HG03460 (cell line): ENCODE measurements at regions not wholly inside any gene's neighbourhood (a gene's known extent, or its start where the extent isn't known, plus 50 kb on each side); places are given as distances from the start of the nearest gene placed in this dataset.
A peak's percentile ranks its signal among the peaks of the same experiment; 100 is the strongest.
"Not testable (repeated sequence)": the region's sequence is repeated elsewhere in the genome, so short reads cannot be mapped to it uniquely, and the experiment has no call there.

Source experiments
- ATAC-seq: cut with Tn5 transposase; IDR thresholded peaks from one replicate; pipeline ENCODE4 v1.9.1; 2021; ENCODE audit not compliant: unreplicated experiment

DNA sequence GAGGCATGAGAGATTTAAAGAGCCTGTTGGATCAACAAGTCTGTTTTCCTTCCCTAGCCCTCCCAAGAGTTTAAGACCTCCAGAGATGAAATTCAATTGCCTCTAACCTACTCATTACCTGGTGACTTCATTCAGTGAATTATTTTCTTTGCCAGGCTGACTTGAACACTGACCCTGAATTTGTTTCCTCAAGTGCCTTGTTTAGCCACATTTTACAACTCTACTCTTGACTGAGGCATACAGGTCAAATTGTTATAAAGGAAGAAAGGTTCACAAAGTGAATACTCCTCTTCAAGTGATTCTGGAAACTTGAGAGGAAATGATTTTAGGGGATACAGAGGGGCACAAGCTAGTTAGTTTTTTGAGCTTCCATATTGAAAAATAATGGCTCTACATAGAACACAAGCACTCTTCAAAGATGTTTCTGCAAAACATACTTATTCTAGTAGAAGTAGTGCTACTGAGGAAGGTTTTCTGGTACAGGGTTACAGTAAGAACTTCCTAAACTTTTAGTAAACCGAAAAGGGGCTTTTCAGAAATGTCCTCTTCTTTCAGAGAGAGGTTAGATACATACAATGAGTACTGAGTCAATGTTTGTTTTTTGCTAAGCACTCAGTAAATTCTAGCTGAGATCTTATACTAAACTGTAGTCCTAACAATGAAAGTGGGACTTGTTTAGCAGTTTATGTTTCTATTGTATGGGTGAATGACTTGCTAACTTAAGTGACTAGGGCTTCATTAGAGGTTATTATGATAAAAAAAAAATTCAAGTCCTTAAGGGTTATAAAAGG is 137.4 kb upstream of the SATB1 start:
- ATAC-seq: no peak

DNA sequence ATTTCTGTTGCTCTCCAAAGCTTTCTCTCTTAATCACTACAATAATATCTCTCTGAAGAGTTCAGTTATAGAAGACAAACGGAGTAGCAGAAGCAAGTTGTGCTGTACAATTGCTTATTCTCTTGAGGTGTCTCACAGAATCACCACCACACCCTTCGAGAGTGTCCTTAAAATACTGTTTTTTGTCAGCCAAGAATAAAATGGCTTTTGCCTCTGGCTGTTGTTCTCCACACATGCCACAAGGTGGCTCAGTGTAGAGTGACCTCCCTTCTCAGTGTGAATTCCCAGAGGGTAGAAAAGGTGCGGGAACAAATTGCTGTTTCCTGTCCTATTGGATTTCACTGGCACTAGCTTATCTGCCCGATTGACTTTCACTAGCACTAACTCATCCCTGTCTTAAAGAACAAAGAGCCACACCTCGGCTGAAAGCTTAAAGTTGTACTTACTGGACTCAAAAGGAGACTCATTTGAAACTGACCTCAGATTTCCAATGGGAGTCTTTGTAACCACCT is 134.2 kb upstream of the SATB1 start:
- ATAC-seq: peak; percentile 55

DNA sequence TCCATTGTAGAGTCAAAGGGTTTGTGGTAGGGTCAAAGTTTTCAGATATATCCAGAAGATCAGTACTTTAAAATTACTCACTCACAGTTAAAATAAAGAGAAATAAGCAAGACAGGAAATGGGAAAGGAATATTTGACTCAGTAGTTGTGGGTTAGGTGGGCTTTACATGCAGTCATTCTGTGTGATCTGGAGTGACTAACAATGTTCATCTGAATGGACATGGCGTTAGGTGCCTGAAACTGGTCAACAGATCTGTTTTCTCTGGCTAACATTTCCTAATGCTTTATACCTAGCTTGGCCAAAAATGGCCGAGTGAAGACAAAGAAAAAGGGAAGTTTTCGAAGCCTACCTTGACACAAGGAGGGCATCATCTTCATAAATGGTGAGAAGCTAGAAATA is 133.4 kb upstream of the SATB1 start:
- no peak for ATAC-seq

DNA sequence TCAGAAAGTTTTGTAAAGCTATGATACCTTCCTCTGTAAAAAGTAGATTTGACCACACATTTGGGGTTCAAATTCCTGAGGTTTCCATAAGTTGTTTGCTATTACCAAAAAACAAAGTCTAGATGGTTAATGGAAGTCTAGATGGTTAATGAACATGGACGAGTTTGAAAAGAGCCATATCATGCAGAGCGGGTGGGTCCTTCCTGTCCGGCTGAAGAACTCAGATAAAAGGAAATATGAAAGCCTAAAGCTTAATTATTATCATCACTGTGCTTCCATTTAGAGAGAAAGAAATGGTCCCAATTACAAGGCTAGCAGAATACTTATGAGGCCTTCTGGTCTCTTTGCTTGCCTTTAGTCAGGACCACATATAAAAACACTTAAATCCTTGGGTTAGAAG is 132.1 kb upstream of the SATB1 start:
- no peak for ATAC-seq

DNA sequence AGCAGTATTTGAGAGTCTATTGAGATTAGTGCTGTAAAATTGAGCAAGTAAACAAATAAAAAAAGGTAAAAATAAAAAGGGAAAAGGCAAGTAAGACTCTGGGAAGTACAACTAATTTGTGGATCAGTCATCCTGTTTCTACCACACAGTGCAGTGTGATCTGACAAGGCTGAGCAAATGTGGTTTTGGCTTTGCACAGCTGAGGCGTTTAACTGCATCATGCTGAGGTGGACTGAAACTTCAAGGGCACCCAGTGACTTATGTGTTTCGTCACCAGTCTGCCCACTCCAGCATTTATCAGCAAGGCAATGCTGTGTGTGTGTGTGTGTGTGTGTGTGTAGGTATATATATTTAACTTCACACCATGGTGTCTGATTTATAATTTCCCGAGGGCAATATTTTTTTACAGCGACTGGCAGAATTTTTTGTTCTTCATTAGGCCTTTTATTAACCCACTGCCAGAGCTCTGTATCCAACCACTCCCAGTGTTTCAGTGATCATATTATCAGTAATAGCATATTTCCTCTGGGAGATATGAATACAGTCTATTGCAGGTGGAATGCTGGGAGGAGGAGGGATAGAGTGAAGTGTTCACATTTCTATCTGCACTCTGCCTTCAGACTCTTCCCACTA is 131.5 kb upstream of the SATB1 start:
- peak; percentile 89 for ATAC-seq

DNA sequence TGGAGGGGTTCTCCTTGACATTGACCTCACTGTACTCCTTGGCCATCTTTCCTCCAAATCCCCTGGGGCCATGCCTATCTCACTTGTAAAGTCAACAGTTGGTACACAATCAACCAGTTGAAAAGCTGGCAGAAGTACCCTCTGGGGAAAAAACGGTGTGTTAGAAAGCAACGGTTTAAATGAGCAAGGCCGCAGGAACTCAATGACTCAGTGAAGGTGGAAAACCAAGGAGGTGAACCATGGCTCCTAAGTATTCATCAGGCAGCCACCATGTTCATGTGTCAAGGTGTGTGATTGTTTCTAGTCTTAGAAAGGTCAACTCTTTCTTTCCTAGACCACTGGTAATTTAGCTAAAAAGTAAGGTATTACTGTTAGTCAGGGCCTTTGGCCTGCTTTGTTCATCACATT is 130.9 kb upstream of the SATB1 start:
- no peak for ATAC-seq

DNA sequence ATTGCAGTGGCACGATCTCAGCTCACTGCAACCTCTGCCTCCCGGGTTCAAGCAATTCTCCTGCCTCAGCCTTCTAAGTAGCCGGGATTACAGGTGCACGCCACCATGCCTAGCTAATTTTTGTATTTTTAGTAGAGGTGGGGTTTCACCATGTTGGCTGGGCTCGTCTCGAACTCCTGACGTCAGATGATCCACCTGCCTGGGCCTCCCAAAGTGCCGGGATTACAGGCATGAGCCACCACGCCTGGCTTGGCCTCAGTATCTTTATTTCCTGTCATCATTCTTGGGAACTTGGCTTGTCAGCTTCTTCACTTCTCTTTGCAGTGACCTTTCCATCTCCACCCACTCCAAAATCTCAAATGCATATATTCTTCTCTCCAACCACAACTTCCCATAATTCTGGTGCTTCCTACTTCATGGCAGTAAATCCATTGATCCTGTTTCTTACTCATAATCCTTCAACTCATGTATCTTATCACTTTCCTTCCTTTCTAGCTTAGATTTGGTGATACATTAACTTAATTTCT is 127.5 kb upstream of the SATB1 start:
- not testable (repeated sequence) for ATAC-seq

DNA sequence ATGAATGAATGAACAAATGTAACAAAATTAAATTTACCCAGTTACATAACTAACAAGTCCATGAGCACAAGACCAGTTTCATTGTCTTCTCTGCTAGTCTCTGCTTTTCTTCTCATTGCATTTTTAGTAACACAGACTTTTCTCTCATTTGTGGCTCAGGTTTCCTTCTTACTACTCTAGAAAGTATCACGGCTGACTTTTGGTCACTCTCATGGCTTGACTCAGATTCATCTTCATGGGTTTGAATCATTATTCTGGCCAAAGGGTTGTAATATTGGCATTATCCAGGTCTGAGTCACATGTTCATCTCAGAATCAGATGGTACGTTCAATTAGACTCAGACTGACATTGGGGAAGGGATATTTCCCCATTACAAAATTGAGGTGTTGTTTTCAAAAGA is 121.5 kb upstream of the SATB1 start:
- ATAC-seq: no peak

DNA sequence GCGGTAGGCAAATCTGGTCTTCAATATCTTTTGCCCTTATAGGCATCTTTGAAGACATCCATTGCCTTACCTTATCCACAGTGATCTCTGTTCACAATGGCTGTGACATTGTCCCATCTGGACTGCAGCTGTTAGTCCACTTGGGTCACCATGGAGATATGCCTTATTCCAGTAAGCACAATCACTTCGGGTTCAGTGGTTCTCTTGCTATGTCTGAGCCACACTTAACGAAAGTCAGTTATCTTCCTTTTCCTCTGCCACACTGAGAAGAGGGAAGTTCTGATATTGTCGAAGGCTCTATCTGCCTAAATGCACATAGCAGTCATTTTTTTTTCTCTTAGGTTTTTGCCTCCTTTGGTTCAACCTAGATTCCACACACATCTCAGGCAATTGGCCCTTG is 119.0 kb upstream of the SATB1 start:
- no peak for ATAC-seq

DNA sequence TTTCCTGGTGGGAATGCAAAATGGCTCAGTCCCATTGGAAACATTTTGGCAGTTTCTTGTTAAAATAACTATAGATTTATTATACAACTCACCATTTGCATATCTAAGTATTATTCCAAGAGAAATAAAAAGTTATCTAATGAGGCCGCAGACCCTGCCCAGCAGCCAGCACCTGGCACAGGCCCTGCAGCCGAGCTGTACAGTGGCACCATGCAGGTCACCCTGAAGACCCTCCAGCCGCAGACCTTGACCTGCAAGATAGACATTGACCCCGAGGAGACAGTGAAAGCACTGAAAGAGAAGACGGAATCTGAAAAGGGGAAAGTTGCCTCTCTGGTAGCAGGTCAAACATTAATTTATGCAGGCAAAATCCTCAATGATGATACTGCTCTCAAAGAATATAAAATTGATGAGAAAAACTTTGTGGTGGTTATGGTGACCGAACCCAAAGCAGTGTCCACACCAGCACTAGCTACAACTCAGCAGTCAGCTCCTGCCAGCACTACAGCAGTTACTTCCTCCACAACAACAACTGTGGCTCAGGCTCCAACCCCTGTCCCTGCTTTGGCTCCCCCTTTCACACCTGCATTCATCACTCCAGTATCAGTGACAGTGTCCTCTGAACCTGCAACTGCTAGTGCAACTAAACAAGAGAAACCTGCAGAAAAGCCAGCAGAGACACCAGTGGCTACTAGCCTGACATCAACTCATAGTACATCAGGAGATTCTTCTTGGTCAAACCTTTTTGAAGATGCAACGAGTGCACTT is 113.5 kb upstream of the SATB1 start:
- no peak for ATAC-seq

DNA sequence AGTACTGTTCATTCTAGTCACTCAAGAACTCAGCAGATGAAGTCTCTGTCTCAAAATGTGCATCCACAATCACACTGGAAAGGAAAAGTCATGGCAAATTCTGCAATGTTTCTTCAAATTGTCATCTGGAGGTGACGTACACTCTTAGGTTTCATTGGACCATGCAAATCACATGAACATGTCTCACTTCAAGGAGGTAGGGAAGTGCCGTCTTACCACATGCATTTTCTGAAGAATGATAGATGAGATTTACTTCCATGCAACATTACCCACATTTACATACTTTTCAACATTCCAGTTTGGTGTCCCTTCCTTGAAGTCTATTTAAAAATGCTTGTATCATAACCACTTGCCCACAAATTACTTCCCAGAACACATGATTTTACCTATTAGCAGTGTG is 107.9 kb upstream of the SATB1 start:
- ATAC-seq: no peak

DNA sequence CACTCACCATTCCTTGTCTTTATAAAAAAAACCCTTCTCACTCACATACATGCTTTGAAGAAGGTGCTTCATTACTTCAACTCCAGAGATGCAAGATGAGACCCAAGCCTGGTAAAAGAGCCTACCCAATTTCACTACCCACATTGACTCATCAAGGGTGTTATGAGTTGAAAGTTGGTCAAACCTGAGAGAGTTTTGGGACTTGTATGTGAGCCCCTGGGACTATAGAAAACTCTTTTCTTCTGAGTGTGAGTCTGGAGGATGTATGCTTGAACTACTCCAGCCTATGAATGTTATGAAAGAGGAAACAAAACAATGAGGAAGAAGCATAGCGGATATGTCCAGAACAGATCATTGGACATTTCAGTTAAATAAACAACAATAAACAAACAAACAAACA is 106.5 kb upstream of the SATB1 start:
- ATAC-seq: peak; percentile 99

DNA sequence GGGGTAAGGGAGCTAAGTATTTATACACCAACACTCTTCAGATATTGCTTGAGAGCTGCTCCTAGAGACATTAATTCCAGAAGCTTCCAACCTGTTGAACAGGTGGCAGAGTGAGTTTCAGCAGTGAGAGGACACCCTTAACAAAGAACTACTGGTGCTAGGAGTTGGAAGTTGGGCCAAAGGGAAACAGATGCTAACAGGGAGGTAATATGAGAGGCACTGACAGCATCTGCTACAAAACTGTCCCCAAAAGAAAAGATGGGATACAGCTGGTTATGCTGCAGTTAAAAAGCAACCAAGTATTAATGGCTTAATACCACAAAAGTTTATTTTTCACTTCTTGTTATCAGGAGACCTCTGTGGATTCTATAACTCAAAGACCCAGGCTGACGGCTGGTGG is 104.5 kb upstream of the SATB1 start:
- ATAC-seq: no peak

DNA sequence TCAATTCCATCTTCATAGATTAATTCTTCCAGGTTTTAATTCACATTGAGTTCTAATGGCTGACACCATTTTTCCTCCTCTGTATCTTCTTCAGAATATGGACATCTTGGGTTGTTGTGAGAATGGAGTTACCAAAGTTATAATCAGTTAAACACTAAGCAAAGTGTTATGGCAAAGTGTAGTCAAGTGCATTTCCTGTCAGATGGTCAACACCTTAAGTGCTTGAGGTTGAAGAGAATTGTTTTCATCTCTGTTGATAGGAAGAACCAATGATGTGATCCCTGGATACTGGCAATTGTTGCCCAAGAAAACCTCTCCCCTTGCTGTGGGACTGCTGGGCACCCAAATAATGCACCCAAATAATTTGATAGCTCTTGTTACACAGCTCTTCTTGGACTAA is 102.6 kb upstream of the SATB1 start:
- no peak for ATAC-seq

DNA sequence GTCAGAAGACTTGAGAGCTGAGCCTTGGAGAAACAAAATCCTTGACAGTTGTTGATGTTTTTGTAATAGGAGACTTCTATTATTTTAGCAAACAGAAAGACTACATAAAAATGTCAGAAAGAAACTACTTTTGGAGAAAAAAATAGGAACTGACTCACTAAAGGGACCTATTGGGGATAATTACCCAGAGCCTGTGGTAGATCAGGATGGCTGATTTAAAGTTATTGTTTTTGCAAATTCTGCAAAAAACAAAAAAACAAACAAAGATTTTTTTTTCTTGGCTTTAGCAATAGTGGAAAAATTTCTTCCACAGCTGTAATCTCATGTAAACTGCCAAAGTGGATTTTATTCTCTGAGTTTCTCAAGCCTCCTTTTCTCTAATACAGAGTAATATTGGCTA is 101.5 kb upstream of the SATB1 start:
- ATAC-seq: no peak

DNA sequence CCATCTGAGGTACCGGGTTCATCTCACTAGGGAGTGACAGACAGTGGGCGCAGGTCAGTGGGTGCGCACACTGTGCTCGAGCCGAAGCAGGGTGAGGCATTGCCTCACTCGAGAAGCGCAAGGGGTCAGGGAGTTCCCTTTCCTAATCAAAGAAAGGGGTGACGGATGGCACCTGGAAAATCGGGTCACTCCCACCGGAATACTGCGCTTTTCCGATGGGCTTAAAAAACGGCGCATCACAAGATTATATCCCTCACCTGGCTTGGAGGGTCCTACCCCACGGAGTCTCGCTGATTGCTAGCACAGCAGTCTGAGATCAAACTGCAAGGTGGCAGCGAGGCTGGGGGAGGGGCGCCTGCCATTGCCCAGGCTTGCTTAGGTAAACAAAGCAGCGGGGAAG is 91.0 kb upstream of the SATB1 start:
- ATAC-seq: not testable (repeated sequence)

DNA sequence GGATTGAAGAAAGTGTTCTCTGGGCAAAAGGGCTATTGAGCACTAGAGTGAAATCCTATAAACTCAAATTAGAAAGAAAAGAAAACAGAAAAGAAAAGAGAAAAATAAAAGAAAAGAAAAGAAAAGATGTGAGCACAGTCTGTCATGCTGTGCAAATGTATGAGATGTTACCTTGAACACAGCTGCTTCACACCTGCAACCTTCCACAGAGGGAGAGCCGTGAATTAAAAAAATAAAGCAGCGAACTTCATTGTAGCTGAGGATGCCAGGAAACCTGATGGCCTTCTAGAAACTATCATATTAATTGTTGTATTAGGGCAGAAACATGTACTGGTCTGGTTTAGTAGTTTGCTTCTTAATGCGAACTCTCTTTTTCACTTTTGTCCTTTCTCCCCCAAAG is 88.0 kb upstream of the SATB1 start:
- no peak for ATAC-seq

DNA sequence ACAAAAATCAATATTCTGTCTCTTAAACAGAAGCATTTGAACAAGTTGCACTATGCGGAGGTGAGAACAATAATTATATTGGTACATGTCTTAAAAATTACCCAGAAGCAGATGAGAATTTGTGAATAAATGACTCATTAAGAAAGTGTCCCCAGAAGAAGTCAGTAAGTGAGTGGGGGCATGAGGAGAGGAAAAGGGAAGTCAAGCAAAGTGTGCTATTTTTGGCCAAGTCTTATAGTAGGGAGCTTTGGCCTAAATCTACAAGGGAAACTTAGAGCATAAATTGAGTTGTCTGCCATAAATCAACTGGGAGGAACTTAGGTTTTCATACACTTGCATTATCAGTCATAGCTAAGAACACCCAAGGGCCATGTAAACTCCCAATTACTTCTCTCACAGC is 86.9 kb upstream of the SATB1 start:
- no peak for ATAC-seq

DNA sequence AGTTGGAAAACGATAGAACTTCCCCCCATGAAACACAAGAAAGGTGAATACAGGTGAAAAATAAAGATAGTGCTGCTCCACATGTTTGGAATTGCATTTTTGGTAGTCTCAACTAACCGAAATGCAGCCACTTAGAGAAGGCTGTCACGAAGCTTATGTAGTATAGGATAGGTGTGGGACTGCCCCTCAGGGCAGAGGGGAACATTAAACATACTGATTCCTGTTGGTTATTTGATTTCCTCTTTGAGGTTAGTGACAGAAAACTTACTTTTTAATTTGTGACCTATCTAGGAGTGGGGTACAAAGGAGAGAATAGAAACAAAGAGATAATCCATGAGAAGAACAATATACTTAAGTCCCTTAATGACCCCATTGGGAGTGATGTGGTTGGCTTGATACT is 85.8 kb upstream of the SATB1 start:
- ATAC-seq: no peak

DNA sequence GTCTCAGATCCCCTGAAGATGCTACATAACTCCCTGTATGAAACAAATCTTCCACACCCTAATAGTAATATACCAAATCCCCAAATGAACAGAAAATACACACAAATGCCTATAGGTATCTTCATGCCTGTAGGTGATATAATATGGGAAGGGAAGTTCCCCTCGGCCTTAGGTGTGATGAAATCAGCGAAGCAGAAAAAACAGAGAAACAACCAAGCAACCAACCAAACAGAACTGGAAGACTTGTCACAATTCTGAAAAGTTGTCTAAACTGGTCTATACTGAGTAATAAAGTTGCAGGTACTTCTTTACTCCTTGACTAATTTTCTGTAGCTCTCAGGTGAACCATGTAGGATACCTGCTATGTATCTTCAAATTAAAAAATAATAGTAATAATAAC is 82.2 kb upstream of the SATB1 start:
- no peak for ATAC-seq

DNA sequence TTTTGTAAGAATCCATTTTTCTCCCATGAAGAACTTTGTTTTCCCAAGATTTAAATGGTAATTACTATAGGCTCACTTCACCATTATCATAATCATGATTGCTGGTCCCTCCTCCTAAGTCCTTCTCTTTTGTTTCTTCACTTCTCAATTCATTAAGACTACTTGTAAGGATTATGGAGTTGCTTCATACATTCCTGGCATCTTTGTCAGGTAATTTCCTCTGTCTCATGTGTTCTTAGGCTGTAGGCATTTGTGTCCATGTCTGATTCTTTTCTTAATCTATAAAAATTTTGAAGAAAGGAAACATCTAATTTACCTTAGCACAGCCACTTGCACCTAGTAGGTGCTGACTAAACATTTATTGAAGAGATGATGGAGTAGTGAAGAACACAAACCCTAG is 79.9 kb upstream of the SATB1 start:
- ATAC-seq: no peak
